IMR-90 (cell line): ENCODE measurements at regions not wholly inside any gene's neighbourhood (a gene's known extent, or its start where the extent isn't known, plus 50 kb on each side); places are given as distances from the start of the nearest gene placed in this dataset.

ENCODE experiments used
- ATAC-seq: fragments of 200-7000 bp; cut with Tn5 transposase; 2 replicates; pipeline ENCODE4 v1.9.1; 2020; ENCODE audit warnings: low read depth, mild to moderate bottlenecking, moderate library complexity
- BruUV-seq: library from RNA; stranded (reverse); fragments of 400-500 nt; replicated peaks from 2 replicates; lab custom pipeline; 2021; lab: Mats Ljungman, UMichigan
- CTCF ChIA-PET: fragments of 300-600 bp; formaldehyde crosslinking; extraction: SDS; loops from one replicate; lab custom pipeline; 2021; ENCODE audit warnings: antibody characterized with exemption; lab: Yijun Ruan, JAX
- POLR2A ChIA-PET: fragments of 300-600 bp; sonication (Branson Sonifier 250); formaldehyde crosslinking; loops from one replicate; lab custom pipeline; 2022; ENCODE audit warnings: antibody characterized with exemption; ENCODE audit not compliant: unreplicated experiment; lab: Charles Lee
- DNase-seq: peaks from one replicate; pipeline ENCODE4 v3.0.0; 2013
- H2AFZ ChIP-seq: replicated peaks from 2 replicates; pipeline ENCODE3; 2013; ENCODE audit warnings: low read length, mild to moderate bottlenecking; ENCODE audit not compliant: poor library complexity
- H2AK5ac ChIP-seq: 2 replicates; pipeline ENCODE4 v1.6.1; 2013; ENCODE audit warnings: low read depth, low read length, inconsistent platforms
- H2AK9ac ChIP-seq: replicated peaks from 2 replicates; pipeline ENCODE3; 2013; ENCODE audit warnings: mild to moderate bottlenecking, low read depth, low read length, moderate library complexity; ENCODE audit not compliant: poor library complexity
- H2BK120ac ChIP-seq: 2 replicates; pipeline ENCODE4 v1.6.1; 2013; ENCODE audit warnings: low read depth, low read length, inconsistent platforms
- H2BK15ac ChIP-seq: 3 replicates; pipeline ENCODE4 v1.6.1; 2013; ENCODE audit warnings: low read depth, low read length, inconsistent platforms
- H2BK20ac ChIP-seq: 2 replicates; pipeline ENCODE4 v1.6.1; 2013; ENCODE audit warnings: low read depth, mild to moderate bottlenecking, inconsistent platforms, low read length, moderate library complexity
- H2BK5ac ChIP-seq: 2 replicates; pipeline ENCODE4 v1.6.1; 2013; ENCODE audit warnings: mild to moderate bottlenecking, low read depth, low read length, inconsistent platforms; ENCODE audit not compliant: poor library complexity, severe bottlenecking
- H3K14ac ChIP-seq: replicated peaks from 2 replicates; pipeline ENCODE4 v1.6.1; 2013; ENCODE audit warnings: low read depth, low read length, inconsistent platforms
- H3K18ac ChIP-seq: 2 replicates; pipeline ENCODE4 v1.6.1; 2013; ENCODE audit warnings: low read depth, low read length, control low read depth
- H3K23ac ChIP-seq: 2 replicates; pipeline ENCODE4 v1.6.1; 2013; ENCODE audit warnings: low read depth, low read length, inconsistent platforms
- H3K27ac ChIP-seq: 2 replicates; pipeline ENCODE4 v1.5.1; 2013; ENCODE audit warnings: mild to moderate bottlenecking, control low read depth, low read length; ENCODE audit not compliant: insufficient read depth
- H3K27me3 ChIP-seq: 2 replicates; pipeline ENCODE4 v1.6.1; 2013; ENCODE audit warnings: low read length; ENCODE audit not compliant: control insufficient read depth, insufficient read depth
- H3K36me3 ChIP-seq: 2 replicates; pipeline ENCODE4 v1.6.1; 2013; ENCODE audit warnings: low read length, mixed read lengths; ENCODE audit not compliant: control insufficient read depth, insufficient read depth
- H3K4ac ChIP-seq: 2 replicates; pipeline ENCODE4 v1.6.1; 2013; ENCODE audit warnings: low read depth, low read length, inconsistent platforms
- H3K4me1 ChIP-seq: 2 replicates; pipeline ENCODE4 v1.6.1; 2013; ENCODE audit warnings: low read length, mixed read lengths; ENCODE audit not compliant: control insufficient read depth, insufficient read depth
- H3K4me2 ChIP-seq: 2 replicates; pipeline ENCODE4 v1.6.1; 2013; ENCODE audit warnings: low read depth, mild to moderate bottlenecking, control low read depth, low read length, moderate library complexity
- H3K4me3 ChIP-seq: 2 replicates; pipeline ENCODE4 v1.5.1; 2013; ENCODE audit warnings: low read depth, mild to moderate bottlenecking, control low read depth, low read length, moderate library complexity; ENCODE audit not compliant: insufficient read depth
- H3K56ac ChIP-seq: 2 replicates; pipeline ENCODE4 v1.6.1; 2013; ENCODE audit warnings: low read length, inconsistent platforms; ENCODE audit not compliant: insufficient read depth; ENCODE audit errors: extremely low read depth
- H3K79me1 ChIP-seq, 2 experiments: 2 replicates each; pipeline ENCODE4 v1.6.1; 2013; ENCODE audit warnings: low read length in 2 of 2, inconsistent platforms in 1 of 2, low read depth in 1 of 2
- H3K9ac ChIP-seq: 2 replicates; pipeline ENCODE4 v1.6.1; 2013; ENCODE audit warnings: low read depth, low read length, control low read depth
- H3K9me1 ChIP-seq: 2 replicates; pipeline ENCODE4 v1.6.1; 2013; ENCODE audit warnings: low read length, inconsistent platforms; ENCODE audit not compliant: insufficient read depth
- H3K9me3 ChIP-seq: 2 replicates; pipeline ENCODE4 v1.6.1; 2013; ENCODE audit warnings: low read length; ENCODE audit not compliant: control insufficient read depth, insufficient read depth
- H4K20me1 ChIP-seq: 2 replicates; pipeline ENCODE4 v1.6.1; 2013; ENCODE audit warnings: low read length, inconsistent platforms; ENCODE audit not compliant: insufficient read depth
- H4K5ac ChIP-seq: 2 replicates; pipeline ENCODE4 v1.6.1; 2013; ENCODE audit warnings: mild to moderate bottlenecking, low read depth, low read length, control low read depth
- H4K8ac ChIP-seq, 2 experiments: 2 replicates each; pipeline ENCODE4 v1.6.1; 2013; ENCODE audit warnings: low read depth in 2 of 2, low read length in 2 of 2, control low read depth in 1 of 2, inconsistent platforms in 1 of 2
- H4K91ac ChIP-seq: 2 replicates; pipeline ENCODE4 v1.6.1; 2013; ENCODE audit warnings: low read depth, low read length, inconsistent platforms; ENCODE audit not compliant: insufficient read depth
- BHLHE40 ChIP-seq: fragments of 150-350 bp; IDR thresholded peaks from 2 replicates; pipeline ENCODE4 v1.6.1; 2016; ENCODE audit warnings: mild to moderate bottlenecking, low read depth, low read length
- CEBPB ChIP-seq: IDR thresholded peaks from 2 replicates; pipeline ENCODE4 v1.6.1; 2012; ENCODE audit warnings: low read depth, low read length, improper control_type of control experiment
- CHD1 ChIP-seq: IDR thresholded peaks from 2 replicates; pipeline ENCODE4 v1.6.1; 2012; ENCODE audit warnings: low read depth, low read length, improper control_type of control experiment
- FOS ChIP-seq: fragments of 150-350 bp; IDR thresholded peaks from 2 replicates; pipeline ENCODE4 v1.6.1; 2016; ENCODE audit warnings: low read depth, low read length
- MAFK ChIP-seq: IDR thresholded peaks from 2 replicates; pipeline ENCODE4 v1.6.1; 2012; ENCODE audit warnings: low read depth, low read length, improper control_type of control experiment
- MAZ ChIP-seq: IDR thresholded peaks from 2 replicates; pipeline ENCODE4 v1.6.1; 2012; ENCODE audit warnings: low read depth, mild to moderate bottlenecking, low read length, improper control_type of control experiment, moderate library complexity, borderline replicate concordance
- MXI1 ChIP-seq: IDR thresholded peaks from 2 replicates; pipeline ENCODE4 v1.6.1; 2012; ENCODE audit warnings: low read depth, mild to moderate bottlenecking, low read length, moderate library complexity, borderline replicate concordance
- NFE2L2 ChIP-seq: fragments of 150-350 bp; IDR thresholded peaks from 2 replicates; pipeline ENCODE4 v1.6.1; 2016; ENCODE audit warnings: low read depth, mild to moderate bottlenecking, low read length
- POLR2A ChIP-seq: IDR thresholded peaks from 2 replicates; pipeline ENCODE4 v1.6.1; 2012; ENCODE audit warnings: mild to moderate bottlenecking, low read depth, low read length
- RAD21 ChIP-seq: IDR thresholded peaks from 2 replicates; pipeline ENCODE4 v1.6.1; 2012; ENCODE audit warnings: low read length, improper control_type of control experiment
- RCOR1 ChIP-seq: IDR thresholded peaks from 2 replicates; pipeline ENCODE4 v1.6.1; 2012; ENCODE audit warnings: mild to moderate bottlenecking, low read length, improper control_type of control experiment; ENCODE audit not compliant: insufficient replicate concordance
- RFX5 ChIP-seq: IDR thresholded peaks from 2 replicates; pipeline ENCODE4 v1.8.0; 2012; ENCODE audit warnings: low read depth, mild to moderate bottlenecking, low read length, moderate library complexity
- SMC3 ChIP-seq: fragments of 150-350 bp; IDR thresholded peaks from 2 replicates; pipeline ENCODE4 v1.6.1; 2016; ENCODE audit warnings: low read depth, mild to moderate bottlenecking, antibody characterized with exemption, low read length, moderate library complexity
- WGBS, 2 experiments: methylation state at CpG; one replicate each; pipeline versions ENCODE4 v1.1.5 to v1.1.7; 2013; ENCODE audit warnings: missing lambda C conversion rate in 2 of 2; ENCODE audit not compliant: insufficient read length in 1 of 2; ENCODE audit errors: extremely low coverage in 2 of 2; 5-methylcytosine and 5-hydroxymethylcytosine counted together
- dilution Hi-C: fragments of 300-500 bp; cut with HindIII; formaldehyde crosslinking; loops from one replicate; pipeline ENCODE4 v1.14.3; 2018; ENCODE audit warnings: low sequenced_read_pairs; ENCODE audit not compliant: unreplicated experiment
- in situ Hi-C: fragments of 300-500 bp; cut with MboI; formaldehyde crosslinking; loops from 3 replicates; pipeline ENCODE4 v1.14.3; 2019; ENCODE audit warnings: low sequenced_read_pairs, inconsistent platforms, mixed read lengths
- intact Hi-C: fragments of 100-400 bp; cut with micrococcal nuclease; formaldehyde crosslinking; loops from 2 replicates; pipeline ENCODE4 v1.10.0; 2022
- TF ChIP-seq, protein P1 (sequence below): fragments of 150-350 bp; IDR thresholded peaks from 2 replicates; pipeline ENCODE4 v1.6.1; 2017; ENCODE audit warnings: mild to moderate bottlenecking, antibody characterized with exemption, low read length, low read depth
- TF ChIP-seq, protein P2 (sequence below): conservative IDR thresholded peaks from 2 replicates; pipeline ENCODE4 v1.5.1; 2012; ENCODE audit warnings: mild to moderate bottlenecking, low read depth, low read length, improper control_type of control experiment
- TF ChIP-seq, protein P3 (sequence below): fragments of 150-350 bp; IDR thresholded peaks from 2 replicates; pipeline ENCODE4 v1.6.1; 2016; ENCODE audit warnings: low read depth, mild to moderate bottlenecking, low read length, moderate library complexity, borderline replicate concordance

DNA sequence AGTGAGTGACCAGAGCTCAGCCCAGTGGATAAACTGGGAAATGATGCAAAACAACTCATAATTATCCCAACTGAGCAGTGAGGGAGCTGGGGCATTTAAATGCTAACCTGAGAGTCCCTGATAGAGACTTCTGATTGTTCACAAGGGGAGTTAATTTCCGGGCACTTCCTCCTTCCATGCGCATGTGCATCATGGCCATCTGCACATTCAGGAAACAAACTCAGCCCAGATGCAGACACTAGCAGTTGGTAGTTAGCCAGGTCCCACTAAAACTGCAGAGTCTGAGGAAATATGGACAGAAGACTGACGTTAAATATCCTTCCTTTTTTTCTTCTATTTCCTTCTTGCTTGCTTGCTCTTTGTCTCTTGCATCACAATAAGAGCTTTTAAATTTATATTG, 852.1 kb upstream of the LRRC4C start:
- no TSS peak for BruUV-seq
- Histone ChIP-seq H3K18ac (no peak overlapping the region), H3K23ac (no peak overlapping the region), H2AK9ac (no peak overlapping the region), H3K79me1 (no peaks in the 10 kb centered on the region), H4K20me1 (no peaks in the 10 kb centered on the region), H3K9me1 (no peaks in the 10 kb centered on the region), H3K14ac (no peak overlapping the region), H2BK20ac (no peak overlapping the region), H3K9me3 (no peaks in the 10 kb centered on the region; the same call in 1 of the 2 replicates), H3K9ac (no peak overlapping the region), H3K4me3 (no peak overlapping the region), H3K27ac (no peak overlapping the region), H3K27me3 (no peaks in the 10 kb centered on the region), H2BK5ac (no peak overlapping the region), H4K91ac (no peak overlapping the region), H2BK15ac (no peak overlapping the region), H3K56ac (no peak overlapping the region), H2AK5ac (no peak overlapping the region), H4K8ac (no peak overlapping the region), H3K4me2 (no peak overlapping the region), H3K4me1 (no peaks in the 10 kb centered on the region), H3K36me3 (no peaks in the 10 kb centered on the region), H4K5ac (no peak overlapping the region), H2BK120ac (no peak overlapping the region), H2AFZ (no peak overlapping the region), H3K4ac (no peak overlapping the region)
- intact Hi-C loops (no loop called here), dilution Hi-C loops (no loop called here), in situ Hi-C loops (no loop called here)
- no CpG with 5 or more reads among the region's 3 CpGs for WGBS, 2 experiments
- ATAC-seq (no peak), DNase-seq (no peak)
- CTCF ChIA-PET, result no interaction called here
- TF ChIP-seq CHD1, result no peak
- TF ChIP-seq MAFK, result no peak
- no peak for TF ChIP-seq MAZ
- TF ChIP-seq BHLHE40, result no peak
- TF ChIP-seq MXI1, result no peak
- no peak for TF ChIP-seq FOS
- TF ChIP-seq, protein P1, sequence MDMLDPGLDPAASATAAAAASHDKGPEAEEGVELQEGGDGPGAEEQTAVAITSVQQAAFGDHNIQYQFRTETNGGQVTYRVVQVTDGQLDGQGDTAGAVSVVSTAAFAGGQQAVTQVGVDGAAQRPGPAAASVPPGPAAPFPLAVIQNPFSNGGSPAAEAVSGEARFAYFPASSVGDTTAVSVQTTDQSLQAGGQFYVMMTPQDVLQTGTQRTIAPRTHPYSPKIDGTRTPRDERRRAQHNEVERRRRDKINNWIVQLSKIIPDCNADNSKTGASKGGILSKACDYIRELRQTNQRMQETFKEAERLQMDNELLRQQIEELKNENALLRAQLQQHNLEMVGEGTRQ, result no peak
- no peak for TF ChIP-seq NFE2L2
- TF ChIP-seq RAD21, result no peak
- TF ChIP-seq POLR2A, result no peak
- TF ChIP-seq, protein P2, sequence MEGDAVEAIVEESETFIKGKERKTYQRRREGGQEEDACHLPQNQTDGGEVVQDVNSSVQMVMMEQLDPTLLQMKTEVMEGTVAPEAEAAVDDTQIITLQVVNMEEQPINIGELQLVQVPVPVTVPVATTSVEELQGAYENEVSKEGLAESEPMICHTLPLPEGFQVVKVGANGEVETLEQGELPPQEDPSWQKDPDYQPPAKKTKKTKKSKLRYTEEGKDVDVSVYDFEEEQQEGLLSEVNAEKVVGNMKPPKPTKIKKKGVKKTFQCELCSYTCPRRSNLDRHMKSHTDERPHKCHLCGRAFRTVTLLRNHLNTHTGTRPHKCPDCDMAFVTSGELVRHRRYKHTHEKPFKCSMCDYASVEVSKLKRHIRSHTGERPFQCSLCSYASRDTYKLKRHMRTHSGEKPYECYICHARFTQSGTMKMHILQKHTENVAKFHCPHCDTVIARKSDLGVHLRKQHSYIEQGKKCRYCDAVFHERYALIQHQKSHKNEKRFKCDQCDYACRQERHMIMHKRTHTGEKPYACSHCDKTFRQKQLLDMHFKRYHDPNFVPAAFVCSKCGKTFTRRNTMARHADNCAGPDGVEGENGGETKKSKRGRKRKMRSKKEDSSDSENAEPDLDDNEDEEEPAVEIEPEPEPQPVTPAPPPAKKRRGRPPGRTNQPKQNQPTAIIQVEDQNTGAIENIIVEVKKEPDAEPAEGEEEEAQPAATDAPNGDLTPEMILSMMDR, result no peak
- TF ChIP-seq SMC3, result no peak
- TF ChIP-seq CEBPB, result no peak
- no peak for TF ChIP-seq RCOR1
- no peak for TF ChIP-seq RFX5
- TF ChIP-seq, protein P3, sequence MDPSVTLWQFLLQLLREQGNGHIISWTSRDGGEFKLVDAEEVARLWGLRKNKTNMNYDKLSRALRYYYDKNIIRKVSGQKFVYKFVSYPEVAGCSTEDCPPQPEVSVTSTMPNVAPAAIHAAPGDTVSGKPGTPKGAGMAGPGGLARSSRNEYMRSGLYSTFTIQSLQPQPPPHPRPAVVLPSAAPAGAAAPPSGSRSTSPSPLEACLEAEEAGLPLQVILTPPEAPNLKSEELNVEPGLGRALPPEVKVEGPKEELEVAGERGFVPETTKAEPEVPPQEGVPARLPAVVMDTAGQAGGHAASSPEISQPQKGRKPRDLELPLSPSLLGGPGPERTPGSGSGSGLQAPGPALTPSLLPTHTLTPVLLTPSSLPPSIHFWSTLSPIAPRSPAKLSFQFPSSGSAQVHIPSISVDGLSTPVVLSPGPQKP, result no peak
- POLR2A ChIA-PET, result no interaction called here
